ENCODE measurements at regions not wholly inside any gene's neighbourhood (a gene's known extent, or its start where the extent isn't known, plus 50 kb on each side); places are given as distances from the start of the nearest gene placed in this dataset.

- TF ChIP-seq POLR2AphosphoS5 (IDR thresholded peaks at IDR 0.05) (no peak), CTCF (IDR thresholded peaks at IDR 0.05) (no peak)
These were observed 108.9 kb upstream of the MEOX2 start for GRCh38 chr7:15795393-15795792.
